WERI-Rb-1 (cell line): ENCODE measurements at regions not wholly inside any gene's neighbourhood (a gene's known extent, or its start where the extent isn't known, plus 50 kb on each side); places are given as distances from the start of the nearest gene placed in this dataset.

ENCODE experiments used
- DNase-seq: peaks from one replicate; pipeline ENCODE4 v3.0.0-alpha.2; 2020
- H3K27ac ChIP-seq: fragments of 250-450 bp; sonication (Bioruptor Pico); 2 replicates; pipeline ENCODE4 v1.5.1; 2020; ENCODE audit warnings: mild to moderate bottlenecking, moderate library complexity
- H3K27me3 ChIP-seq: fragments of 250-450 bp; sonication (Bioruptor Pico); 2 replicates; pipeline ENCODE4 v1.5.1; 2021; ENCODE audit warnings: mild to moderate bottlenecking, low read depth, moderate library complexity; ENCODE audit not compliant: insufficient read depth, severe bottlenecking
- H3K36me3 ChIP-seq: fragments of 250-450 bp; sonication (Bioruptor Pico); 2 replicates; pipeline ENCODE4 v1.5.1; 2020; ENCODE audit warnings: mild to moderate bottlenecking, moderate library complexity
- H3K4me3 ChIP-seq: 2 replicates; pipeline ENCODE4 v1.5.1; 2011; ENCODE audit warnings: low read depth, mild to moderate bottlenecking, control low read depth, low read length
- H3K9me3 ChIP-seq: fragments of 250-450 bp; sonication (Bioruptor Pico); 2 replicates; pipeline ENCODE4 v1.5.1; 2021; ENCODE audit warnings: mild to moderate bottlenecking, moderate library complexity; ENCODE audit not compliant: severe bottlenecking
- CTCF ChIP-seq: IDR thresholded peaks from 2 replicates; pipeline ENCODE4 v1.5.1; 2011; ENCODE audit warnings: low read depth, mild to moderate bottlenecking, control low read depth, inconsistent platforms, low read length

GRCh38 chr5:2588850-2589501, 162.5 kb downstream of the IRX2 start:
- DNase-seq, result no peak
- TF ChIP-seq CTCF, result no peak
- Histone ChIP-seq H3K4me3 (no peak overlapping the region), H3K9me3 (no peaks in the 10 kb centered on the region), H3K36me3 (no peaks in the 10 kb centered on the region), H3K27ac (no peak overlapping the region), H3K27me3 (peaks cover 2% of the 10 kb centered on the region)

GRCh38 chr5:2587189-2588031, 164.1 kb downstream of the IRX2 start:
- no peak for DNase-seq
- no peak for TF ChIP-seq CTCF
- no peaks in the 10 kb centered on the region for H3K36me3 ChIP-seq
- no peak overlapping the region for H3K27ac ChIP-seq
- H3K4me3 ChIP-seq, result no peak overlapping the region
- no peaks in the 10 kb centered on the region for H3K9me3 ChIP-seq
- peaks cover 2% of the 10 kb centered on the region for H3K27me3 ChIP-seq

DNA sequence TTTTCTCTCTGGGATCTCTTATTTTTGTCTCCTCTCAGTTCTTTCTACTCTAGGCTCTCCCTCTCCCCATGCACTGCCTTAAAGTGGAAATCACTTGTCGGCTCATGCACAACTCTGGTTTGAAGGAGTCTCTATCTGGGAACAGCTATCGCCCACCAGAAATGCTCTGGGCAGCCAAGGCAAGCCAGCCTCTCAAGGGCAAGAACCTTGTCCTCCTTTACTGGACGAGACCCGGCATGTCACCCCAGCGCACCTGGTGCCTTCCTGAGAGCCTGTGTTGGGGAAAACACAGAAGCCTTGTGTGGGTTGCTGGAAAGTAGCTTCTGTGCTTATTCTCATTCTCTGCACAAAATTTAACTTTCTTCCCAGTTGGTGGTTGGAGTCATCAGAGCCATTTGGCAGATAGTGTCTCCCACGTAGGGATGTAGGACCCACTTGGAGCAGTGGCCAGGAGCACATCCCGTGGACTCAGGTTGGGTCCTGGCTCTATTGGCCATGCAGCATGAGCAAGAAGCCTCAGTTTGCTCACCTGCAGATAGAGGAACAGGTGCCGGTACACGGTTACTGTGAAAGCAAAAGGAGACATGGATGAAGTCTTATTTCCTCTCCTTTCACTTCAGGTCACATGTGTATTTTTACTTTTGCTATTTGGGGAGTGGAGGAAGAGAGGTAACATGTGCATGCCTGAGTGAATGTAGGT, 165.3 kb downstream of the IRX2 start:
- TF ChIP-seq CTCF, result no peak
- no peak overlapping the region for H3K27ac ChIP-seq
- H3K9me3 ChIP-seq, result no peaks in the 10 kb centered on the region
- DNase-seq, result no peak
- peaks cover 2% of the 10 kb centered on the region for H3K27me3 ChIP-seq
- no peaks in the 10 kb centered on the region for H3K36me3 ChIP-seq
- H3K4me3 ChIP-seq, result no peak overlapping the region

- Histone ChIP-seq H3K4me3 (no peak overlapping the region), H3K9me3 (no peaks in the 10 kb centered on the region), H3K27ac (no peak overlapping the region), H3K36me3 (no peaks in the 10 kb centered on the region), H3K27me3 (peaks cover 2% of the 10 kb centered on the region)
- no peak for DNase-seq
- no peak for TF ChIP-seq CTCF
These were observed 166.8 kb downstream of the IRX2 start for GRCh38 chr5:2584579-2585269.

GRCh38 chr5:2582507-2582906, 169.0 kb downstream of the IRX2 start:
- H3K9me3 ChIP-seq, result no peaks in the 10 kb centered on the region
- H3K27me3 ChIP-seq, result no peaks in the 10 kb centered on the region
- TF ChIP-seq CTCF, result no peak
- DNase-seq, result no peak
- H3K4me3 ChIP-seq, result no peak overlapping the region
- no peaks in the 10 kb centered on the region for H3K36me3 ChIP-seq
- H3K27ac ChIP-seq, result no peak overlapping the region
